OCI-LY7 (cell line): ENCODE measurements at regions not wholly inside any gene's neighbourhood (a gene's known extent, or its start where the extent isn't known, plus 50 kb on each side); places are given as distances from the start of the nearest gene placed in this dataset.

ENCODE experiments used
- EZH2phosphoT487 ChIP-seq: fragments of 200-600 bp; sonication (generic); IDR thresholded peaks from 2 replicates; pipeline ENCODE4 v1.6.1; 2018; ENCODE audit warnings: low read depth, borderline replicate concordance, mild to moderate bottlenecking, mixed run types, antibody characterized with exemption, low read length, moderate library complexity, mixed read lengths
- TF ChIP-seq, protein P1 (sequence below): fragments of 200-600 bp; sonication (generic); conservative IDR thresholded peaks from 2 replicates; pipeline ENCODE4 v1.5.1; 2014; ENCODE audit warnings: mild to moderate bottlenecking, antibody characterized with exemption, low read length, moderate library complexity, mixed read lengths

- TF ChIP-seq, protein P1, sequence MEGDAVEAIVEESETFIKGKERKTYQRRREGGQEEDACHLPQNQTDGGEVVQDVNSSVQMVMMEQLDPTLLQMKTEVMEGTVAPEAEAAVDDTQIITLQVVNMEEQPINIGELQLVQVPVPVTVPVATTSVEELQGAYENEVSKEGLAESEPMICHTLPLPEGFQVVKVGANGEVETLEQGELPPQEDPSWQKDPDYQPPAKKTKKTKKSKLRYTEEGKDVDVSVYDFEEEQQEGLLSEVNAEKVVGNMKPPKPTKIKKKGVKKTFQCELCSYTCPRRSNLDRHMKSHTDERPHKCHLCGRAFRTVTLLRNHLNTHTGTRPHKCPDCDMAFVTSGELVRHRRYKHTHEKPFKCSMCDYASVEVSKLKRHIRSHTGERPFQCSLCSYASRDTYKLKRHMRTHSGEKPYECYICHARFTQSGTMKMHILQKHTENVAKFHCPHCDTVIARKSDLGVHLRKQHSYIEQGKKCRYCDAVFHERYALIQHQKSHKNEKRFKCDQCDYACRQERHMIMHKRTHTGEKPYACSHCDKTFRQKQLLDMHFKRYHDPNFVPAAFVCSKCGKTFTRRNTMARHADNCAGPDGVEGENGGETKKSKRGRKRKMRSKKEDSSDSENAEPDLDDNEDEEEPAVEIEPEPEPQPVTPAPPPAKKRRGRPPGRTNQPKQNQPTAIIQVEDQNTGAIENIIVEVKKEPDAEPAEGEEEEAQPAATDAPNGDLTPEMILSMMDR, result no peak
- TF ChIP-seq EZH2phosphoT487, result no peak
These were observed 358.3 kb upstream of the EYS start for GRCh38 chr6:66065313-66065712.
